HG03280 (cell line): ENCODE measurements at regions not wholly inside any gene's neighbourhood (a gene's known extent, or its start where the extent isn't known, plus 50 kb on each side); places are given as distances from the start of the nearest gene placed in this dataset.
"Not testable (repeated sequence)": the region's sequence is repeated elsewhere in the genome, so short reads cannot be mapped to it uniquely, and the experiment has no call there.

ENCODE experiments used
- ATAC-seq: cut with Tn5 transposase; IDR thresholded peaks from one replicate; pipeline ENCODE4 v1.9.1; 2021; ENCODE audit warnings: mild to moderate bottlenecking, moderate library complexity; ENCODE audit not compliant: unreplicated experiment

GRCh38 chr1:90826024-90826423, 108.9 kb upstream of the BARHL2 start:
- no peak for ATAC-seq

- ATAC-seq = no peak
Measured at GRCh38 chr1:90824551-90824950, 107.4 kb upstream of the BARHL2 start.

GRCh38 chr1:90823686-90824085, 106.6 kb upstream of the BARHL2 start:
- no peak for ATAC-seq

GRCh38 chr1:90821788-90822359, 104.8 kb upstream of the BARHL2 start:
- ATAC-seq = no peak

GRCh38 chr1:90821152-90821787, 104.2 kb upstream of the BARHL2 start:
- no peak for ATAC-seq

GRCh38 chr1:90820745-90821144, 103.6 kb upstream of the BARHL2 start:
- ATAC-seq = no peak

GRCh38 chr1:90817399-90817798, 100.3 kb upstream of the BARHL2 start:
- ATAC-seq = no peak

GRCh38 chr1:90812237-90812636, 95.1 kb upstream of the BARHL2 start:
- not testable (repeated sequence) for ATAC-seq

- ATAC-seq = not testable (repeated sequence)
Measured at GRCh38 chr1:90811444-90811950, 94.4 kb upstream of the BARHL2 start.

GRCh38 chr1:90810681-90811080, 93.6 kb upstream of the BARHL2 start:
- ATAC-seq = no peak

GRCh38 chr1:90809996-90810395, 92.9 kb upstream of the BARHL2 start:
- ATAC-seq = no peak

GRCh38 chr1:90809093-90809492, 92.0 kb upstream of the BARHL2 start:
- ATAC-seq = no peak

GRCh38 chr1:90807329-90807728, 90.2 kb upstream of the BARHL2 start:
- no peak for ATAC-seq

GRCh38 chr1:90802622-90803021, 85.5 kb upstream of the BARHL2 start:
- ATAC-seq = no peak

- ATAC-seq = no peak
Measured at GRCh38 chr1:90800012-90800717, 83.1 kb upstream of the BARHL2 start.

GRCh38 chr1:90799326-90799725, 82.2 kb upstream of the BARHL2 start:
- ATAC-seq = no peak

- no peak for ATAC-seq
Measured at GRCh38 chr1:90798883-90799282, 81.8 kb upstream of the BARHL2 start.

- ATAC-seq = no peak
Measured at GRCh38 chr1:90798344-90798743, 81.2 kb upstream of the BARHL2 start.

GRCh38 chr1:90795431-90795830, 78.3 kb upstream of the BARHL2 start:
- ATAC-seq = no peak

- ATAC-seq = no peak
Measured at GRCh38 chr1:90786709-90787108, 69.6 kb upstream of the BARHL2 start.

GRCh38 chr1:90784186-90784847, 67.2 kb upstream of the BARHL2 start:
- no peak for ATAC-seq

- no peak for ATAC-seq
Measured at GRCh38 chr1:90783181-90783580, 66.1 kb upstream of the BARHL2 start.
